ENCODE measurements at regions not wholly inside any gene's neighbourhood (a gene's known extent, or its start where the extent isn't known, plus 50 kb on each side); places are given as distances from the start of the nearest gene placed in this dataset.

GRCh38 chr5:96062836-96063235, 101.2 kb upstream of the ELL2 start:
- DNase-seq, result no peak
- Histone ChIP-seq H3K9me3 (no peaks in the 10 kb centered on the region), H3K27me3 (no peaks in the 10 kb centered on the region), H3K27ac (no peak overlapping the region), H3K4me1 (peaks cover 0 to 1% (median 0%) of the 10 kb centered on the region in 4 donors), H3K36me3 (no peaks in the 10 kb centered on the region), H3K4me3 (no peak overlapping the region)
- 70 to 90% methylated on average over 1 of the region's 1 CpG for WGBS, 2 donors
- TF ChIP-seq EP300 (IDR thresholded peaks at IDR 0.05), result no peak
- TF ChIP-seq CTCF (IDR thresholded peaks at IDR 0.05), result no peak
- TF ChIP-seq POLR2AphosphoS5 (IDR thresholded peaks at IDR 0.05), result no peak
- TF ChIP-seq POLR2A (IDR thresholded peaks at IDR 0.05), result no peak
- no peak for ATAC-seq (ENCODE audit: low FRiP score in 2 of 2)

GRCh38 chr5:96058084-96058483, 96.4 kb upstream of the ELL2 start:
- H3K27me3 ChIP-seq, result no peaks in the 10 kb centered on the region
- no peak overlapping the region for H3K4me3 ChIP-seq
- no peak overlapping the region for H3K27ac ChIP-seq
- no peaks in the 10 kb centered on the region for H3K36me3 ChIP-seq
- H3K4me1 ChIP-seq, result no peaks in the 10 kb centered on the region
- no peaks in the 10 kb centered on the region for H3K9me3 ChIP-seq
- DNase-seq (no peak), ATAC-seq (ENCODE audit: low FRiP score in 2 of 2) (no peak)
- no peak for TF ChIP-seq POLR2AphosphoS5 (IDR thresholded peaks at IDR 0.05)
- TF ChIP-seq CTCF (IDR thresholded peaks at IDR 0.05), result no peak
- no peak for TF ChIP-seq EP300 (IDR thresholded peaks at IDR 0.05)
- no peak for TF ChIP-seq POLR2A (IDR thresholded peaks at IDR 0.05)

GRCh38 chr5:96054311-96055030, 92.8 kb upstream of the ELL2 start:
- peaks cover 0 to 9% (median 0%) of the 10 kb centered on the region in 4 donors for H3K4me1 ChIP-seq
- no peak overlapping the region for H3K4me3 ChIP-seq
- DNase-seq (no peak), ATAC-seq (ENCODE audit: low FRiP score in 2 of 2) (no peak)
- no peaks in the 10 kb centered on the region for H3K27me3 ChIP-seq
- H3K9me3 ChIP-seq, result no peaks in the 10 kb centered on the region
- TF ChIP-seq POLR2AphosphoS5 (IDR thresholded peaks at IDR 0.05) (no peak), EP300 (IDR thresholded peaks at IDR 0.05) (no peak), POLR2A (IDR thresholded peaks at IDR 0.05) (no peak), CTCF (IDR thresholded peaks at IDR 0.05) (no peak)
- no peak overlapping the region for H3K27ac ChIP-seq
- no peaks in the 10 kb centered on the region for H3K36me3 ChIP-seq
- 65 to 66% methylated on average over 5 of the region's 5 CpGs for WGBS, 2 donors

GRCh38 chr5:96053063-96053735, 91.5 kb upstream of the ELL2 start:
- TF ChIP-seq EP300 (IDR thresholded peaks at IDR 0.05) (no peak), POLR2AphosphoS5 (IDR thresholded peaks at IDR 0.05) (no peak), CTCF (IDR thresholded peaks at IDR 0.05) (no peak), POLR2A (IDR thresholded peaks at IDR 0.05) (no peak)
- H3K27me3 ChIP-seq, result no peaks in the 10 kb centered on the region
- no peak overlapping the region for H3K27ac ChIP-seq
- ATAC-seq (ENCODE audit: low FRiP score in 2 of 2), result no peak
- no peaks in the 10 kb centered on the region for H3K36me3 ChIP-seq
- WGBS, 2 donors, result 83 to 90% methylated on average over 3 of the region's 3 CpGs
- no peak for DNase-seq
- peaks cover 0 to 16% (median 0%) of the 10 kb centered on the region in 4 donors for H3K4me1 ChIP-seq
- H3K9me3 ChIP-seq, result no peaks in the 10 kb centered on the region
- H3K4me3 ChIP-seq, result no peak overlapping the region
